Common myeloid progenitor, CD34-positive (primary cell): ENCODE measurements at regions not wholly inside any gene's neighbourhood (a gene's known extent, or its start where the extent isn't known, plus 50 kb on each side); places are given as distances from the start of the nearest gene placed in this dataset.

Source experiments
- CTCF ChIA-PET: fragments of 350-600 bp; sonication (Branson Sonifier 250); formaldehyde crosslinking; loops from one replicate; lab custom pipeline; 2021; ENCODE audit warnings: antibody characterized with exemption; lab: Charles Lee
- POLR2A ChIA-PET: fragments of 350-600 bp; sonication (Branson Sonifier 250); formaldehyde crosslinking; loops from one replicate; lab custom pipeline; 2021; ENCODE audit warnings: antibody characterized with exemption; lab: Charles Lee
- DNase-seq, 3 donors: peaks; one replicate each; pipeline versions ENCODE4 v3.0.0 to v3.0.0-alpha.2; 2013
- H3K27ac ChIP-seq, 2 experiments: 1 replicate in 1 of 2; 2 replicates in 1 of 2; pipeline ENCODE4 v1.7.0; 2013; ENCODE audit warnings: inconsistent platforms in 2 of 2, low read length in 2 of 2, mild to moderate bottlenecking in 2 of 2, low read depth in 1 of 2, moderate library complexity in 1 of 2; ENCODE audit not compliant: severe bottlenecking in 2 of 2, insufficient read depth in 1 of 2, poor library complexity in 1 of 2
- H3K27me3 ChIP-seq, 5 experiments: replicated peaks in 2 of 5; 1 replicate in 3 of 5; 2 replicates in 2 of 5; pipeline versions ENCODE4 v1.6.1 to v1.7.0; 2013; ENCODE audit warnings: low read length in 4 of 5, mild to moderate bottlenecking in 2 of 5, moderate library complexity in 2 of 5, inconsistent platforms in 1 of 5; ENCODE audit not compliant: insufficient read depth in 5 of 5, control insufficient read depth in 4 of 5
- H3K36me3 ChIP-seq, 4 experiments: 1 replicate in 2 of 4; 2 replicates in 2 of 4; pipeline versions ENCODE4 v1.6.1 to v1.7.0; 2013; ENCODE audit warnings: low read length in 3 of 4, control low read depth in 1 of 4, mild to moderate bottlenecking in 1 of 4; ENCODE audit not compliant: control insufficient read depth in 4 of 4, insufficient read depth in 4 of 4
- H3K4me1 ChIP-seq, 4 experiments: 1 replicate in 3 of 4; 2 replicates in 1 of 4; pipeline versions ENCODE4 v1.6.1 to v1.7.1; 2013; ENCODE audit warnings: low read length in 3 of 4, mild to moderate bottlenecking in 3 of 4, control low read depth in 1 of 4, inconsistent platforms in 1 of 4, moderate library complexity in 1 of 4; ENCODE audit not compliant: control insufficient read depth in 4 of 4, insufficient read depth in 4 of 4; ENCODE audit errors: control extremely low read depth in 1 of 4
- H3K4me3 ChIP-seq, 7 experiments: 1 replicate in 4 of 7; 2 replicates in 3 of 7; pipeline versions ENCODE4 v1.5.1 to v1.7.0; 2013; ENCODE audit warnings: mild to moderate bottlenecking in 7 of 7, low read length in 6 of 7, moderate library complexity in 6 of 7, inconsistent platforms in 2 of 7, low read depth in 2 of 7, control low read depth in 1 of 7; ENCODE audit not compliant: insufficient read depth in 4 of 7, control insufficient read depth in 1 of 7; ENCODE audit errors: extremely low read depth in 1 of 7
- H3K9me3 ChIP-seq, 5 experiments: 1 replicate in 4 of 5; 2 replicates in 1 of 5; pipeline versions ENCODE4 v1.6.1 to v1.7.1; 2013; ENCODE audit warnings: low read length in 4 of 5, mild to moderate bottlenecking in 2 of 5, inconsistent platforms in 1 of 5, low read depth in 1 of 5, moderate library complexity in 1 of 5; ENCODE audit not compliant: control insufficient read depth in 4 of 5, insufficient read depth in 2 of 5; ENCODE audit errors: control extremely low read depth in 1 of 5
- WGBS: methylation state at CpG from one replicate; pipeline ENCODE4 v1.1.5; 2013; ENCODE audit not compliant: insufficient coverage; 5-methylcytosine and 5-hydroxymethylcytosine counted together

- WGBS: 100% methylated on average over 2 of the region's 2 CpGs
- H3K27me3 ChIP-seq: no peaks in the 10 kb centered on the region
- no peaks in the 10 kb centered on the region for H3K36me3 ChIP-seq
- no peaks in the 10 kb centered on the region for H3K4me1 ChIP-seq
- DNase-seq: no peak
- CTCF ChIA-PET: no interaction called here
- H3K9me3 ChIP-seq: no peaks in the 10 kb centered on the region
- no peak overlapping the region for H3K27ac ChIP-seq
- POLR2A ChIA-PET: no interaction called here
- H3K4me3 ChIP-seq: no peak overlapping the region
Observed at GRCh38 chr10:20981419-20981953, 84.4 kb upstream of the NEBL start.

GRCh38 chr10:20978617-20979016 lies 81.5 kb upstream of the NEBL start:
- Histone ChIP-seq H3K27ac (no peak overlapping the region), H3K4me1 (no peaks in the 10 kb centered on the region), H3K27me3 (no peaks in the 10 kb centered on the region), H3K4me3 (no peak overlapping the region), H3K9me3 (no peaks in the 10 kb centered on the region), H3K36me3 (no peaks in the 10 kb centered on the region)
- DNase-seq: no peak
- POLR2A ChIA-PET: no interaction called here
- WGBS: 97% methylated on average over 3 of the region's 5 CpGs
- CTCF ChIA-PET: no interaction called here

- H3K4me1 ChIP-seq: no peaks in the 10 kb centered on the region
- no peak overlapping the region for H3K4me3 ChIP-seq
- no peak overlapping the region for H3K27ac ChIP-seq
- H3K27me3 ChIP-seq: no peaks in the 10 kb centered on the region
- H3K9me3 ChIP-seq: no peaks in the 10 kb centered on the region
- no peaks in the 10 kb centered on the region for H3K36me3 ChIP-seq
- no peak for DNase-seq
- WGBS: 100% methylated on average over 1 of the region's 5 CpGs
- CTCF ChIA-PET: no interaction called here
- POLR2A ChIA-PET: no interaction called here
Observed at GRCh38 chr10:20977300-20977699, 80.2 kb upstream of the NEBL start.

- Histone ChIP-seq H3K27me3 (no peaks in the 10 kb centered on the region), H3K36me3 (no peaks in the 10 kb centered on the region), H3K27ac (no peak overlapping the region), H3K4me1 (no peaks in the 10 kb centered on the region), H3K4me3 (no peak overlapping the region), H3K9me3 (no peaks in the 10 kb centered on the region)
- DNase-seq: no peak
- 84% methylated on average over 3 of the region's 3 CpGs for WGBS
- POLR2A ChIA-PET: no interaction called here
- CTCF ChIA-PET: no interaction called here
Observed at GRCh38 chr10:20976891-20977290, 79.8 kb upstream of the NEBL start.

GRCh38 chr10:20976390-20976789 lies 79.3 kb upstream of the NEBL start:
- Histone ChIP-seq H3K27me3 (no peaks in the 10 kb centered on the region), H3K4me3 (no peak overlapping the region), H3K27ac (no peak overlapping the region), H3K36me3 (no peaks in the 10 kb centered on the region), H3K9me3 (no peaks in the 10 kb centered on the region), H3K4me1 (no peaks in the 10 kb centered on the region)
- POLR2A ChIA-PET: no interaction called here
- CTCF ChIA-PET: no interaction called here
- DNase-seq: no peak
- no CpG with 5 or more reads among the region's 3 CpGs for WGBS

- H3K4me3 ChIP-seq: no peak overlapping the region
Observed at GRCh38 chr10:20975236-20975635, 78.1 kb upstream of the NEBL start.

GRCh38 chr10:20972925-20973324 lies 75.8 kb upstream of the NEBL start:
- CTCF ChIA-PET: interaction anchor here (0.7 kb wide), 1 partner anchor 1996 kb away, joined by 3 read pairs; no protein-coding TSS in a partner anchor
- no peak overlapping the region for H3K27ac ChIP-seq
- H3K27me3 ChIP-seq: no peaks in the 10 kb centered on the region
- H3K9me3 ChIP-seq: no peaks in the 10 kb centered on the region
- POLR2A ChIA-PET: no interaction called here
- no peak overlapping the region for H3K4me3 ChIP-seq
- no CpG with 5 or more reads among the region's 2 CpGs for WGBS
- no peaks in the 10 kb centered on the region for H3K4me1 ChIP-seq
- no peak for DNase-seq
- no peaks in the 10 kb centered on the region for H3K36me3 ChIP-seq

More at GRCh38 chr10:20975236-20975635, 78.1 kb upstream of the NEBL start:
- CTCF ChIA-PET: no interaction called here
- H3K27me3 ChIP-seq: no peaks in the 10 kb centered on the region
- POLR2A ChIA-PET: no interaction called here
- 100% methylated on average over 1 of the region's 4 CpGs for WGBS
- DNase-seq: no peak
- H3K9me3 ChIP-seq: no peaks in the 10 kb centered on the region
- no peaks in the 10 kb centered on the region for H3K4me1 ChIP-seq
- H3K36me3 ChIP-seq: no peaks in the 10 kb centered on the region
- no peak overlapping the region for H3K27ac ChIP-seq
